ENCODE measurements at regions not wholly inside any gene's neighbourhood (a gene's known extent, or its start where the extent isn't known, plus 50 kb on each side); places are given as distances from the start of the nearest gene placed in this dataset.

- Histone ChIP-seq H3K79me2 (ENCODE audit: control insufficient read depth in 1 of 2, insufficient read depth in 2 of 2, low read length in 2 of 2) (no peaks in the 10 kb centered on the region), H3K9me3 (ENCODE audit: insufficient read depth in 2 of 2, low read depth in 1 of 2, low read length in 1 of 2) (no peaks in the 10 kb centered on the region; a peak in 1 of 4 replicates), H3K4me3 (ENCODE audit: extremely low read depth in 1 of 4, insufficient read depth in 2 of 4, low read depth in 3 of 4, low read length in 4 of 4) (no peak overlapping the region), H2AK5ac (ENCODE audit: low read depth, low read length) (no peak overlapping the region), H3K4me1 (replicated peaks in 1 of 4; ENCODE audit: control insufficient read depth in 3 of 4, insufficient read depth in 4 of 4, low read length in 3 of 4) (0 out of 7 replicates have a peak, but pooled peaks cover 0 to 2% (median 0%) of the 10 kb centered on the region in 4 experiments), H2AFZ (ENCODE audit: low read length) (no peak overlapping the region), H3K36me3 (ENCODE audit: control insufficient read depth in 2 of 4, insufficient read depth in 4 of 4, low read length in 3 of 4) (no peaks in the 10 kb centered on the region), H4K91ac (replicated peaks; ENCODE audit: insufficient read length, low read length) (no peak overlapping the region), H3K9ac (replicated peaks in 1 of 4; ENCODE audit: extremely low read depth in 1 of 4, low read depth in 3 of 4, low read length in 3 of 4) (no peak overlapping the region), H4K20me1 (replicated peaks in 1 of 2; ENCODE audit: control insufficient read depth in 1 of 2, insufficient read depth in 2 of 2, low read length in 2 of 2) (no peaks in the 10 kb centered on the region), H2BK5ac (ENCODE audit: low read depth, low read length) (no peak overlapping the region), H3K14ac (ENCODE audit: insufficient read length) (no peak overlapping the region), H3K79me1 (ENCODE audit: low read depth, low read length) (no peaks in the 10 kb centered on the region), H2BK12ac (ENCODE audit: low read depth, low read length) (no peak overlapping the region), H2BK20ac (ENCODE audit: low read length) (no peak overlapping the region), H3K18ac (ENCODE audit: extremely low read depth, low read length) (no peak overlapping the region), H3K27me3 (replicated peaks in 1 of 4; ENCODE audit: control insufficient read depth in 3 of 4, extremely low read depth in 1 of 4, insufficient read depth in 3 of 4, low read length in 3 of 4) (no peaks in the 10 kb centered on the region), H4K5ac (ENCODE audit: insufficient read length, low read depth, low read length) (no peak overlapping the region), H3K23me2 (ENCODE audit: low read depth, low read length) (no peaks in the 10 kb centered on the region), H2BK120ac (replicated peaks; ENCODE audit: low read depth, low read length) (no peak overlapping the region), H3K56ac (replicated peaks; ENCODE audit: insufficient read length, low read depth, low read length) (no peak overlapping the region), H3K23ac (ENCODE audit: insufficient read length) (no peak overlapping the region), H3K27ac (ENCODE audit: low read depth, low read length) (no peak overlapping the region), H2BK15ac (ENCODE audit: low read length) (no peak overlapping the region), H3K4ac (replicated peaks; ENCODE audit: insufficient read length, low read depth, low read length) (no peak overlapping the region), H3K4me2 (ENCODE audit: insufficient read depth in 1 of 2, low read depth in 2 of 2, low read length in 2 of 2) (no peak overlapping the region), H4K8ac (ENCODE audit: extremely low read depth, insufficient read depth, low read length) (no peak overlapping the region)
- POLR2A ChIA-PET (ENCODE audit: partially characterized antibody): interaction anchor here (0.7 kb wide), 1 partner anchor 55 kb away, joined by 3 read pairs; no protein-coding TSS in a partner anchor
- CTCF ChIA-PET (ENCODE audit: partially characterized antibody): no interaction called here
- no peak for FAIRE-seq
- DNase-seq (ENCODE audit: low read depth in 1 of 2, low spot score in 2 of 2): no peak
- TF ChIP-seq TCF12 (IDR thresholded peaks at IDR 0.05; ENCODE audit: low read depth, low read length) (no peak), CEBPB (IDR thresholded peaks at IDR 0.05; ENCODE audit: low read depth, low read length) (no peak)
Measured at GRCh38 chr12:73158341-73158740, 886.2 kb downstream of the TRHDE start.

Measured in H1 (cell line).